ENCODE measurements at regions not wholly inside any gene's neighbourhood (a gene's known extent, or its start where the extent isn't known, plus 50 kb on each side); places are given as distances from the start of the nearest gene placed in this dataset.

DNA sequence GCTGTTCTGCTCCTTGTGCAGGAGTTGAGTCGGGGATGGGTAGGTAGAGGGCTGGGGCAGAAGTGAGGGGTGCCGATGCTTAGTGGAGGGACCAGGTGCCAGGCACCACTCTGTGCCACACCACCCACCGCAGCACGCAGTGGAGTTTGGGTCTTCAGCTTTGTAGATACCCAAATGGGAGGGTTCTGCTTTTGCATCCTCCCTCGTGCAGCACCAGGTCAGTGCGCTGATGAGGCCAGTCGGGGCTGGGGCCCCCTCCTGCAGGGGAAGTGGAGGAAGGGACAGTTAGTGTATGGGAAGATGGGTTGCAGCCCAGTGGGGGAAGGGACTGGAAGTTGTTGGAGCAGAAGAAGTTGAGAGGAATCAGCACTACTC, 244.0 kb downstream of the RHOU start:
- DNase-seq, result no peak

DNA sequence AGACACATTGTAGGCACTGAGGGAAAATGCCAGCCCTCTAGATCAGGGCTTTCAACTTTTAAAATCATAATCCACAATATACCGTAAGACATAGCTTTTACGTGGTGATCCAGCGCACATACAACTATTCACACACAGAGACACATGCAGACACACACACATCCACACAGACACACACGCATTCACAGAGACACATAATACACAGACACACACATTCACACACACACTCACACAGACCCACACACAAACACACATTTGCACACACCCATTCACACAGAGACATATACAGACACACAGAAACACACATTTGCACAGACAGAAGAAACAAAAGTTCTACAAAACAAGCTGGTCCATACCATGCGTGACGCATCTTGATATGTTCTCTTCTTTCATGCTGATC, 244.5 kb downstream of the RHOU start:
- DNase-seq, result no peak

DNA sequence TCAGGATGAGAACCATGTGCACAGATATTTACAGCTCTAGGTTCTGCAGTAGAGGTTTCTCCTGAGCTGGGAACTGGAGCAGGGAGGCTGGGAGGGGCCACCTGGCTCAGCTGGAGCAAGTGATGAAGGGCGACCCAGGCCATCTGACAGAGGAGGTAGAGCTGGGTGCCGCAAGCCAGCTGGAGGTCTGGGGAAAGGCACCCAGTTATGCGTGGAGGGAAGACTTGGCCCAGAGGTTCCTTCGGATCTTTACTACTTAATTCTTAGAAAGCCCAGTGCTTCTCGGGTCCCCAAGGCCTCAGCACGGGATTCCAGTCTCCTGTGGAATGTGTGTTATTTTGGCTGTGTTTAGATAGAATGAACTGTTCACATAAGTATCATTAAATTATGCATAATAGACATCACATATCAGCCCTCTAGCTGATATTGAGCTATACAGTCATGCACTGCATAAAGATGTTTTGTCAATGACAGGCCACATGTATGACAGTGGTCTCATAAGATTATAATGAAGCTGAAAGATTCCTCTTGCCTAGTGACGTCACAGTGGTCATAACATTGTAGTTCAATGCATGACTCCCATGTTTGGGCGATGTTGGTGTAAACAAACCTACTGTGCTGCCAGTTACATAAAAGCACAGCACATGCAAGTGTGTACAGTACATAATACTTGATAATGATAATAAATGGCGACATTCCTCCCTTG, 245.1 kb downstream of the RHOU start:
- no peak for DNase-seq

DNA sequence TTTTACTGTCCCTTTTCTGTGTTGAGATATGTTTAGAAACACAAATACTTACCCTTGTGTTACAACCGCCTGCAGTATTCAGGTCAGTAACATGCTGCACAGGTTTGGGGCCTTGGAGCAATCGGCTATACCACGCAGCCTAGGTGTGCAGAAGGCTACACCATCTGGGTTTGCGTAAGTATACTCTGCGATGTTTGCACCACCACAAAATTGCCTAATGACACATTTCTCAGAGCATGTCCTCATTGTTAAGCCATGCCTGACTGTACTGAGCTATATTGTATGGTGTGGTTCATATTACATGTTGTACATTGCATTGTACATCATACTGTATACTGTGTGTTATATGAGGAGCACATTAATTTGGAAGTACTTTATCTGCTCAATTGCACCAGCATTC, 247.4 kb downstream of the RHOU start:
- DNase-seq, result no peak

DNA sequence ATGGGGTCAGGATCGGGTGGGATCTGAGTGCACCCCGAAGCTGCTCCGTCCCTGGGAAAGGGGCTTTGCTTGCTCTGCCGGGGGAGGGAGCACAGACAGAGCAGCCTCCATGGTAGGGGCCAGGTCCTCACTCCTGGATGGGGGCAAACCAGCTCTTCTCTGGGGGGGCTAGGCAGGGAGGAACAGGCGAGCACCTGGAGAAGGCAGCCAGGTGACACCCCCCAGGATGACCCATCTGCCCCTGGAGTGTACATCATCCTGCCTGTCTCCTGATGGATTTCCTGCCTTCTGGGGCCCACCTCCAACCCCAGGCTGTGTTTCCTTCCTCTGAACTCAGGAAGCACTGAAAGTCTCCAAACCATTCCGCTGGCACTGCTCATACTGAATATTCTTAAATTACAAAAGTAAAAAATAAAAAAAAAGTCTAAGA, 248.0 kb downstream of the RHOU start:
- no peak for DNase-seq

DNA sequence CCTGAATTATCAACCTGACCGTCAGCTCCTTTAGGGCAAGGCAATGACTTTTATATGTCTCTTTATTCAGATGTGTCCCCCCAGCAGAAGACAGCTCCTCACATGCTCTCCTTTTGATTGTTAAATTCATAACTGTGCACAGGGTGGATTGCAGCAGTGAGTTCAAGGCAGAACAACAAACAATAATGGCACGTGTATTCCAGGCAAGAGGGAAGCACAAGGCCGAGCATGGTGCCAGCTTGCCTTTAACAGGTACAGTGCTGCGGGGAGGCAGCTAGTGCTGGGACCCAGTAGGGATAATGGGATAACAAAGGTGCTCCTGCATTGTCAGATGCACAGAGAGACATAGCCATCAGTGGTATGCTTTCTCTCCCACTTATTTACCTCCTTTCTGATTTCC, 248.4 kb downstream of the RHOU start:
- DNase-seq, result no peak

DNA sequence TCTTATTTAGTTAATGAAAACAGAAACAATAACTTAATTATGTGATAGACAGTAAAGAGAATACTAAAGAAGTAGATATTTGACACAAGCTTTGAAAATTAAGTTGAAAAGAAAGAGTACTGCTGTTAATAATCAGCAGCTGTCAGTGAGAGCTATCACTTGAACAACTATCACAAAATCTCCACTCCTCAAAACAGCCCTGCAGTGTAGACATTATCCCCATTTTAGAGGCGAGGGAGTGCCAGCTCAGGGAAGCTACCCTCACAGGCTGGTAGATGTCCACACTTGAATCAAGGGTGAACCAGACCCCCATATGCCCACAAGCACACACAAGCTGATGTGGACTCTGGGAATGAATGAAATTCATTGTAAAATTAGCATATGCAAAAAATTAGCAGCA, 248.8 kb downstream of the RHOU start:
- DNase-seq, result no peak

DNA sequence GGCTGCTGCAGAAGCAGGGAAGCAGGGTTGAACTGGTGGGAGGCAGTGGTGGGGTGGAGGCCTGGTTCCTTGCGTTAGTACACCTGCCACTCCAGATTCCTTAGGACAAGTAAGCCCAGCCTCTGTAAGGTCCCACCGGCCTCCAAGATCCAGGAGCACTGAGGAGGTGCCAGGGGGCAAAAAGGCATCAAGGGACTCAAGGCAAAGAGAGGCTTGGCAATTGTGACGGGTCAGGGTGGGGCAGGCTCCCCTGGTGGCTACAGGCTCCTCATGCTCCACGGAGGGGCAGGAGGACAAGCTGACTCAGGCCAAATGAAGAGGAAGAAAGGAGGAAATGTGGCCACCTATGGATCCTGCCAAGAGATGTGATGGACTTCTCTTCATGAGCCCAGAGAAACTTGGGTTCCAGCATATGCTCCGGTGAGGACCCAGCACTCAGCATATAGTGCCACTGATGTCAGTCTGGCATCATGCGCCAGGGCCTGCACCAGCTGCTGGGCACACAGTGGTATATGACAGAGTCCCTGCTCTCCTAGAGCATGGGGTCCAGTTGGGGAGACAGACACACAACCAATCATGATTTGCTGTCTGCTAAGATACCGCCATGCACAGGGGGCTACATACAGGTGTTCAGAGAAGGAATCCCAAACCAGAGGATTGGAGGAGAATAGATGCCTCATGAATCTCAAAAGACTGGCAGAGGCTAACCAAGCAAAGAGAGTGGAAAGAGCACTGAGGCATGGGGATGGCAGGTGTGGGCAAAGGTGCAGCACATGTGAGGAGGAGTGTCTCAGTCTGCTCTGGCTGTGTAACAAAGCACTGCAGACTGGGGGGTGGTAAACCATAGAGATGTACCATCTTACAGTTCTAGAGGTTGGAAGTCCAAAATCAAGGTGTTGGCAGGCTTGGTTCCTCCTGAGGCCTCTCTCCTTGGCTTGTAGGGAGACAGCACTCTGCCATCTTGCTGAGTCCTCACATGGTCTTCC, 249.7 kb downstream of the RHOU start:
- no peak for DNase-seq

DNA sequence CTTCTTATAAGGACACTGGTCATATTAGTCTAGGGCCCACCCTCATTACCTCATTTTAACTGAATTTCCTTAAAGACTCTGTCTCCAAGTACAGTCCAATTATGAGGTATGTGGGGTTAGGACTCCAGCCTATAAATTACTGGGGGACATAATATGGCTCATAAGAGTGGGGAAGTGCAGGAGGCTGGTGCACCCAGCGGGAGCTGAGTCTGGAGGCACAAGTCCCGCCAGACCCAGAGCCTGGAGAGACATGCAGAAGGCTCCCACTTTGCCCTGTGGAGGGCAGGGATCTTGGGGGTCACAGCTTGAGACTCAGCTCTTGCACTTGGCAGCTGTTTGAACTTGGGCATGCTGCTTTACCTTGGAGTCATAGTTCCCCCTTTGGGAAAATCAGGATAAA, 250.4 kb downstream of the RHOU start:
- DNase-seq, result no peak

DNA sequence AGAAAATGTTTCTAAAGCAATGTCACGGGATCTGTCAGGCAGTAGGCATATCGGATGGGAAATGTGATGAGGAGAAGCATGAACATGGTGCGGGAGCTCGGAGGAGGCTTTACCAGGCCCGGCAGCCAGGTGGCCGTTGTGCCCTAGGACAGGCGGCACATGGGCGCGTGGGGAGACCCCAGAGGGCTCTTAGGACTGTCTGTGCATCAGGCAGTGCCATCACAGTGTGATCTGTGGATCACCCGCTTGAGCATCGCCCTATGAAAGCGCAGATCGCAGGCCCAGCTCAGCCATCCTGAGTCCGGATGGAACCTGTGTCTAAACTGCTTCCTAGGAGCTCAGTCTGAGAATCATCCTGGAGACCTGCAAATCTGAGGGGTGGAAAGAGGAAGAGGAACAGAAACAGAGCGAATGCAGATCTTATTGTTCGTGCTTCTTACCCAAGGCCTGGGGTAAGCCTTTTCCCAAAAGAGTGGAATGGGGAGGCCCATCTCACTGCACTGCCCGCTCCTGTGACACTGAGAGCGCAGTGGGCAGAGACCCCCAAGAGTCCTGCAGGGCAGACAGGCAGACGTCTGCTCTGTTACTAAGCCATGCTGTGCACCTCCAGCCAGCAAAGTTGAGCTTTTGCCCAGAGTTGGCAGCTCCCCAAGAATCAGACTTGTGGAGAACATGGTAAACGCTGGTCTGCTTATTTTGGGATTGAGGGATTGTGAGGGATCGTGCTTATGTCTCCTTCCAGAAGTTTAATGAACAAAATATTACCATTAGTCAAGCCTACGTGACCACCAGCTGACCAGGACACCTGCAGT, 251.0 kb downstream of the RHOU start:
- DNase-seq, result no peak

DNA sequence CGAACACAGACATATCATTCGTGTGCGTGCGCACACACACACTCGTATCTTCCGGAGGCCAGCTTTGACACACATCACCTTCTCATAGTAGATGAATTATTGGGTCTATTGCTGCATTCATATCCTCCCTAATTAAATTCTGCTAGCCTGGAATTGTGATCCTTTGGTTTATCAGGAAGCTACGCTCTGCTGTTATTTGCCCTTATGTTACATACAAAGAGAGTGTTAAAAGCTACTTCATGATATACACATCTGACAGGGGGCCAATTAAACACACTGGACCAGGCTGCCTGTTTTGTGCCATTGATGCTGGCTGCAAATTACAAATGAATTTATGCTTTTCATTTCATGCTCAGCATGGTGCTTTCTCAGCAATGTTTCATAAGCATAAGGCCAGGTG, 252.0 kb downstream of the RHOU start:
- DNase-seq, result no peak

DNA sequence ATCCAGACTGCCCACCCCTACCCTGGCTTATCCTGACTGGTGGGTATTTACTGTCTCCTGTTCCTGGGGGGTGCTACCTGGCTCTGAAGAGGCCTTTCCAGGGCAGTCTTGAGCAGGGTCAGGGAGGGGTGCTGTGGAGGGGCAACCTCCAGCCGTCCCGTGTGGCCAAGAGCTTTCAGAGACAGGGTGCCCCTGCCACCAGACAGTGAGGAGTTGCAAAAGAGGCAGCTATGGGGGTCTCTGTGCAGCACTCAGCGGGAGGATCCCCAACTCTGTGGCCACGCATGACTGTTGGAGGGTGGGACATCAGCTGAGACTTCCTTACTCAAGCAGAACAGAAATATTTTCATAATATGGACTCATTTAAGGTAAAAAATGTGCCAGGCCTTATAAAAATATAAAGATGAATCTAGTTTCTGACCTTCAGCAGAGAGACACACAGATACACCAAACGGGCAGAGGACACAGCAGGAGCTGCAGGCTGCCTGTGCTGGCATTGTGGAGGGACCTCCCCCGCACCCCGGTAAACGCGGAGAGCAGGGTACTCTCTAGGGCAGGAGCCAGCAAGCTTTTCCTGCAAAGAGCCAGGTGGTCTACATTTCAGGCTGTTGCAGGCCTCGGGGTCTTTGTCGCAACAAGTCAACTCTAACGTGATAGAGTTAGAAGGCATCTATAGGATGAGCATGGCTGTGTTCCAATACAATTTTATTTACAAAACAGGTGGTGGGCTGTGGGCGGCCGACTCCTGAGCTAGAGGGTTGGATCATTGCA, 252.6 kb downstream of the RHOU start:
- DNase-seq, result no peak

DNA sequence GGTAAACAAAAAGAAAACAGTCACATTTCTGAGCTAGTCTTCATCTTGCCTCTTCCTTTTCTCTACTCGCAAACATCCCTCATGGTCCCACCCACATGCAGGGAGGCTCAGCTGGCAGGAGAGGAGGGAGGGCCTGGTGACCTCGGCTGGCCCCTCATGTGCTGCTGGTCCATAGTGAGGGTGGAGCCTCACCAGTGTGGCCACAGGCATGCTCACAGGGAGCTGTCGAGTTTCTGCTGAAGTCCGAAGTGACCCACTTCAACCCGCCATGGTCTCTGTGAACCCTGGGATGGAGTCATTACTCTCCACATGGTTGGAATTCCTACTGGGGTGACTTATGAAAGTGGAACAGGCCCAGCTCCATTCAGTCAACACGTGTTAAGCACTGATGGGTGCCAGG, 253.4 kb downstream of the RHOU start:
- DNase-seq, result no peak

DNA sequence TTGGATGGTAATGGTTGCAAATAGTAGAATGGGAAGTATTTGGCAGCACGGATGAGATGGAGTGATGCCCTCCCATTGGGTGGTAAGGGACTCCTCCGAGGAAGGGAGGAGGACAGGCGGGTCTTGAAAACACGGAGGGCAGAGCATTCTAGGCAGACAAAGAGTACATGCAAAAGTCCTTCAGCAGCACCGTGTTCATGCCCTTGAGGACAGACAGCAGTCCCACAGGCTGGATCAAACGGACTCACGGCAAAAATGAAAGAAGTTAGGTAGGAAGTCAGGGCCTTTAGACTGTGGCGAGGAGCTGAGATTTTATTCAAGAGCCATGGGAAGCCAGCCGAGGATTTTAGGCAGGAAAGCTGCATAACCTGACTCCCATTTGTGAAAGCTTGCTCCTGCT, 253.9 kb downstream of the RHOU start:
- no peak for DNase-seq

DNA sequence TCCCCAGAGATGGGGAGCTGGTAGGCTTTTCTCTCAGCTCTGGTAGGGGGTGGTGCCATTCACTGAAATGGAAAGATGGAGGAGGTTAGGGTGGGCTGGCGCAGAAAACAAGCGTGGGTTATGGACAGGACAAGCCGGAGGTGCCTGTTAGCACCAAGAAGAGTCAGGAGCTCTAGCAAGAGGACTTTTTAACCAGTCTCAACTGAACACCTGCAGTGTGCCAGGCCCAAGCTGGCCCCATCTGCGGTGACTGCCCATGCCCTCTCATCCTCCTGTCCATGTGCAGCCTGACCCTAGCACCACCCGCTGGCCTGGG, 254.4 kb downstream of the RHOU start:
- no peak for DNase-seq

DNA sequence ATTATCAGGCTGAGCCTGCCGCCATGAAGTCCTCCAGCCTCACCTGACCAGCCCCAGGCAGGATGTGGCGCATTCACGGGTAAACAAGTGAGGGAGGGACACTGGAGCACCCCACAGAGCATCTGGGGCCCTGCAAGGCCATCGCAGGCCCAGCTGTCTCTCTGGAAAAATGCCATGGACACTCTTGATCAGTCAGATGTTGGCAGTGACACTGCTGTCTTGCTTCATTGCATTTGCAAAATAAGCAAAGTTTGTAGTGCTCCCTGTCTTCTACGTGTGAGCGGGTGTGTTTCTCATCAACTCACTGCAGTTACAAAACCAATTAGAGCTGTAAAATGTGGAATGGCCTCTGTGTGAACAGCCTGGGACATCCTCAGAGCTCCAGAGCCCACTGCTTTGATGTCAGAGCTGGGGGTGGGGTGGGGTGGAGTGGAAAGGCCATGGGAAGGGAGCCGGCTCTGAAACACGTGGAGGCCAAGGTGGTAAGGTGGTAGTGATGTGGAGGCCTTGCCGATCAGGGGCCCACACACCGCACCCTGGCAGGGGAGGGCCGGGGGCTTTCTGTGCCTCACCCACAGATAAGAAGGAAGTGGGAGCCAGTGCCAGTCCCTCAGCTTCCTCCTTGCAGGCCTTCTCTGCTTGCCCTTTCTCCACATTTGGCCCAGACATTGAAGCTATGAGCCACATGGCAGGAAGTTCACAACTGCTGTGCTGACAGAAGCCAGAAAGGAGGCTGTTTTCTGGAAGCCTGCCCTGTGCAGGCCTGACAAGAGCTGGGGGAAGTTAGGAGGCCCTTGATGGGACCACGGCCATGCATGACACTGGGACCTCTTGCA, 254.9 kb downstream of the RHOU start:
- DNase-seq, result no peak

DNA sequence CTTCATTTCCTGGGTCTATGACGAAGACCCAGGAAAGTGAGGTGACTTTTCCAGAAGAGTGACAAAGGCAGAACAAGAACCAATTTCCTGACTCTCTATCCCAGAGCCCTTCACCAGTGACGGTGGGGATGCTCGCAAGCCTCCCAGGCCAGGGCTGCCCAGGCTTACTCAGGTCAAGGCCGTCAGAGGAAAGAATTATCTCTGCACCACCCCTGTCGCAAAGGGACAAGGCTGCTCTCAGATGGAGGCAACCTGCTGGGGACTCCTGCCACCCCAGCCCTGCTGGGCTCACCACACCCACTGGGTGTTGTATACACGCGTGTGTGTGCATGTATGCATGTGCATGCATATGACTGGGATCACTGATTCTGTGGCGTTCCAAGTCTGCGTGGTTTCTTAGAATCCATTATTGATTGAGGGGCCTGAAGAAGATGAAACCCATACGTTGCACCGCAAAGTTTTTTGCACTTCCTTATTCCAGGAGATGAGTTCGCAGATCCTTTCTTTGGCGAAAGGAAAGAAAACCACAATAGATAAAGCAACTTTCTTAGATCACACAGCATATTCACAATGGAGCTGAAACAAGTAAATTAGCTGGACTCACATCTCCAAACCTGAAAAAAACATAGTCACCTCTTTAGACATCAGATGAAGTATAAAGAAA, 255.8 kb downstream of the RHOU start:
- DNase-seq, result no peak

DNA sequence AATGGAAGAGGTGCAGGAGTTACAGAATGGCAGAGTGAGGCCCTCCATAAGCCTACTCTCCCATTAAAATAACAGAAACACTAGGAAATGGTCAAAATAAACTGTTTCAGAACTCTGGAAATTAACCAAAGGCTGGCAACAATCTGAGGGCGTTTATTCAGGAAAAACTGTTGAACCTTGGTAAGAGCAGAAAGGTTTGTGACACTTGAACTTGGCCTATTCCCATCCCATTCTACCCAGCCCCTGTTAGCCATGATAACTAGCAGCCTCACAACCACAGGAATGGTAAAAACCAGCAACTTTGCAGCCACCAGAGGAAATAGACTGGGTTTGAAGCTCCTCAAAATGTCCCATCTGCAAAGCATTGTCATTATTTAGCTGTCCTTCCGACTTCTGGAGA, 256.8 kb downstream of the RHOU start:
- no peak for DNase-seq

DNA sequence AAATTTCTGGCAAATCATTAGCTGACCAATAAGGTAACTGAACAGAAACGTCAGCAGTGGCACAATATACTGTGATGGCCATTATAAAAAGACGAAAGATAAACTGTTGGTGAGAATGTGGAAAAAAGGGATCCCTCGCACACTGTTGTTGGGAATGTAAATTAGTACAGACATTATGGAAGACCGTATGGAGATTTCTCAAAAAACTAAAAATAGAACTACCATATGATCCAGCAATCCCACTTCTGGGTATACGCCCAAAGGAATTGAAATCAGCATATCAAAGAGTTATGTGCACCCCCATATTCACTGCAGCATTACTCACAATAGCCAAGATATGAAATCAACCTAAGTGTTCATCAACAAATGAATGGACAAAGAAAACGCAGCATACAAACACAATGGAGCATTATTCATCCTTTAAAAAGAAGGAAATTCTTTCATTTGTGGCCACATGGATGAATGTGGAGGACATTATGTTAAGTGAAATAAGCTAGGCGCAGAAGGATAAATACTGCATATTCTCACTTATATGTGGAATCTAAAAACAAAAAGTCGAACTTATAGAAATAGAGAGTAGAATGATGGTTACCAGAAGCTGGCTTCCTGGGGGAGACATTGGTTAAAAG, 257.7 kb downstream of the RHOU start:
- DNase-seq, result no peak

DNA sequence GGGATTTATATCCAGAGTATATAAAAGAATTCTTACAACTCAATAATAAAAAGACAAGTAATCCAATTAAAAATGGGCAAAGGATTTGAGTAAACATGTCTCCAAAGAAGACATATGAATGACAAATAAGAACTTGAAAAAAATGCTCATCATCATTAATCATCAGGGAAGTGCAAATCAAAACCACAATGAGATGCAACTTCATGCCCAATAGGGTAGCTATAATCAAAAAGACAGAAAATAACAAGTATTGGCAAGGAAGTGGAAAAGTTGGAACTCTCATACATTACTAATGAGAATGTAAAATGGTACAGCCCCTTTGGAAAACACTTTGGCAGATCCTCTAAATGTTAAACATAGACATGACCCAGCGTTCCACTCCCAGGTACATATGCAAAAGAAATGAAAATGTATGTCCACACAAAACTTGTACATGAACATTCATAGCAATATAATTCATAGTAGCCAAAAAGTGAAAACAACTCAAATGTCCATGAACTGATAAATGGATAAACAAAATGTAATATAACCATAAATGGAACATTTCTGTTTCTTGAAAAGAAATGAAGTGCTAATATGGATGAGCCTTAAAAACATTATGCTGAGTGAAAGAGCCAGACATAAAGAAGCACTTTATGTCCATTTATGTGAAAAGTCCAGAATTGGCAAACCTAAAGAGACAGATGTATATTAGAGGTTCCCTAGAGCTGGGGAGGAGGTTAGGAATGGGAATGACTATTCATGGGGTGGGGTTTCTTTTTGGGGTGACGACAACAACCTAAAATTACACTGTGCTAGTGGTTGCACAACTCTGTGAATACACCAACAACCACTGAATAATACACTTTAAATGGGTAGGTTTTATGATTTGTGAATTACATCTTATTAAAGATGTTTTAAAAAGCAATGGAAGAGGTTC, 259.7 kb downstream of the RHOU start:
- DNase-seq, result no peak
